Activated CD4-positive, alpha-beta memory T cell treated with anti-CD3 and anti-CD28 coated beads for 36 hours (primary cell): ENCODE measurements at regions not wholly inside any gene's neighbourhood (a gene's known extent, or its start where the extent isn't known, plus 50 kb on each side); places are given as distances from the start of the nearest gene placed in this dataset.

Source experiments
- CTCF ChIA-PET: fragments of 350-600 bp; sonication (Branson Sonifier 250); formaldehyde crosslinking; loops from one replicate; lab custom pipeline; 2021; ENCODE audit warnings: antibody characterized with exemption, inconsistent platforms; lab: Charles Lee
- POLR2A ChIA-PET: fragments of 350-600 bp; sonication (Branson Sonifier 250); formaldehyde crosslinking; loops from one replicate; lab custom pipeline; 2021; ENCODE audit warnings: antibody characterized with exemption; lab: Charles Lee
- DNase-seq: peaks from one replicate; pipeline ENCODE4 v3.0.0-alpha.2; 2020
- H3K27ac Mint-ChIP-seq: one replicate; pipeline ENCODE4 v1.8.0; 2021; ENCODE audit warnings: mixed read lengths
- H3K27me3 Mint-ChIP-seq: one replicate; pipeline ENCODE4 v1.8.0; 2021; ENCODE audit warnings: mixed read lengths
- H3K36me3 Mint-ChIP-seq: one replicate; pipeline ENCODE4 v1.8.0; 2021; ENCODE audit warnings: mixed read lengths
- H3K4me1 Mint-ChIP-seq: one replicate; pipeline ENCODE4 v1.8.0; 2021; ENCODE audit warnings: low read depth, mixed read lengths
- H3K4me3 Mint-ChIP-seq: one replicate; pipeline ENCODE4 v1.8.0; 2021; ENCODE audit warnings: mild to moderate bottlenecking, mixed read lengths
- H3K9me3 Mint-ChIP-seq: one replicate; pipeline ENCODE4 v1.8.0; 2021; ENCODE audit warnings: mixed read lengths
- intact Hi-C: fragments of 100-400 bp; cut with micrococcal nuclease; formaldehyde crosslinking; loops from one replicate; pipeline ENCODE4 v1.15.1; 2023

DNA sequence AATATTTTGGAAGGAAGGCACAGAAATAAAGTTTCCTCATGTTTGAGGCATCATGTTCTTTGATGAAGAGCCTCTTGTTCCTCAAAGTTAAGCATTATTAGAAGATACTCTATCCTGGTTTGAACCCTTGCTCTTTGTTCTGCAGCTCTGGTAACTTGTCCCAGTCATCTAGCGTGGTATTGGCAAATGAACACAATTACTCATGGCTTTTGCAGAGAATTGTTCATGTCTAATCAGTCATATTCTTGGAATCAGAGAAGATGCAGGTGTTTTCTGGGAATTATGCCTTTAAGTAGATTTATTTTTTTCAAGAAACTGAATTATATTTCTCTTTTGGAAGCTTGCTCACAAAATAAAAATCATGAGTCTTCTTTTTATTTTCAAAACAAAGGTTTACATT is 52.9 kb upstream of the HPGDS start:
- Mint-ChIP-seq H3K36me3 (no peaks in the 10 kb centered on the region), H3K9me3 (no peaks in the 10 kb centered on the region), H3K27ac (no peak overlapping the region), H3K27me3 (no peaks in the 10 kb centered on the region), H3K4me1 (no peaks in the 10 kb centered on the region), H3K4me3 (no peak overlapping the region)
- ChIA-PET POLR2A (no interaction called here), CTCF (interaction anchor here (1.1 to 1.4 kb wide), 3 partner anchors 12 to 53 kb away, joined by 3 to 13 read pairs (median 4); partner anchors contain the start of gene HPGDS)
- no peak for DNase-seq
- intact Hi-C loops: no loop called here

DNA sequence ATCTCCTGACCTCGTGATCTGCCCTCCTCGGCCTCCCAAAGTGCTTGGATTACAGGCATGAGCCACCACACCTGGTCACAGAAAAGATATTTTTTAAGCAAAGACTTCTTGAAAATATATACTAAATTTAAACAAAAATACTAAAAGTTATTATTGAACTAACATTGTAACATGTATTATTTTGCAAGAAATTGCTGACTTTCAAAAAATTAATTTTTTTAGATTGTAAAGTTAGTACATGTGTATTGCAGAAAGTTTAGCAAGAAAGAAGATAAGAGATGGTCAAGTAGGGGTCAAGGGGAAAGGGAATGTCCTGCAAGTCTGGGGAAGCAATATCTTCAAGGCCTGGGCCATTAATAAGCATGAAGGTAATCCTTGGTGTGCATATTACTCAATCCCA is 54.3 kb upstream of the HPGDS start:
- Mint-ChIP-seq H3K27ac (no peak overlapping the region), H3K36me3 (no peaks in the 10 kb centered on the region), H3K27me3 (no peaks in the 10 kb centered on the region), H3K4me3 (no peak overlapping the region), H3K9me3 (no peaks in the 10 kb centered on the region), H3K4me1 (no peaks in the 10 kb centered on the region)
- DNase-seq: no peak
- POLR2A ChIA-PET: no interaction called here
- CTCF ChIA-PET: interaction anchor here (0.7 to 1.2 kb wide), 2 partner anchors 10 to 94 kb away, joined by 3 read pairs; no protein-coding TSS in a partner anchor
- intact Hi-C loops: no loop called here

DNA sequence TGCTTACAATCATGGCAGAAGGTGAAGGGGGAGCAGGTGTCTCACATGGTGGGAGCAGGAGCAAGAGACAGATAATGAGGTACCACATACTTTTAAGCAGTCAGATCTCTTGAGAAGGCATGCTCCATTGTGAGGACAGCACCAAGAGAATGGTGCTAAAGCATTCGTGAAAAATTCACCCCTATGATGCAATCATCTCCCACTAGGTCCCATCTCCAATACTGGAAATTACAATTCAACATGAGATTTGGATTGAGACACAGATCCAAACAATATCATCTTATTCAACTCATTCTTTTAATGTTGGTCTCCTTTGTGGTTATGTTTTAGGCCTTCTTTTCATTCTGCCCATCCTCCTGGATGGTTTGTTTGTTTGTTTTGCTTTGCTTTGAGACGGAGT is 54.1 kb upstream of the PDLIM5 start:
- Mint-ChIP-seq H3K27me3 (no peaks in the 10 kb centered on the region), H3K9me3 (peaks cover 4% of the 10 kb centered on the region), H3K27ac (no peak overlapping the region), H3K4me3 (no peak overlapping the region), H3K36me3 (no peaks in the 10 kb centered on the region), H3K4me1 (no peaks in the 10 kb centered on the region)
- ChIA-PET POLR2A (no interaction called here), CTCF (interaction anchor here (1.2 kb wide), 1 partner anchor 9 kb away, joined by 3 read pairs; no protein-coding TSS in a partner anchor)
- no peak for DNase-seq
- intact Hi-C loops: no loop called here

GRCh38 chr4:94399277-94399676 is 52.5 kb upstream of the PDLIM5 start:
- POLR2A ChIA-PET: no interaction called here

DNA sequence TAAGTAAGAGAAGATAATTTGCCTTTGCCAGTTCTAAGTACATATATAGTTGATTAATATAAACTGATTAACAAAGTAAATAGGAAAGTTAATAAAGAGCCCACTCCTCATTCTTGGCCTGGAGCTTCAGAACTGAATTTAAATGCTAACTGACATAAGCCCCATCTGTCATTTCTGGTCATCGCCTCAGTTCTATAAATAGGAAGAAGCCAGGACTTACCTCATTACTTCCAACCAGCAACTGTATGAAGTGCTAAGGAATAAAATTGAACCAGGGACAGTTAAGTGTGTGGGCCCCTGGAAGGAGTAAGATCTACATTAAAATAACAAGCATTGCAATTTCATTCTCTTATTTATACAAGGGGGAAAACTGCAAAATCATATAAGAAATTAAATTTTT is 52.0 kb upstream of the PDLIM5 start:
- Mint-ChIP-seq H3K9me3 (peaks cover 4% of the 10 kb centered on the region), H3K4me3 (no peak overlapping the region), H3K27ac (no peak overlapping the region), H3K4me1 (no peaks in the 10 kb centered on the region), H3K27me3 (no peaks in the 10 kb centered on the region), H3K36me3 (no peaks in the 10 kb centered on the region)
- POLR2A ChIA-PET: no interaction called here
- intact Hi-C loops: loop anchor here (10.0 kb wide), 1 partner anchor 725 kb away; no protein-coding TSS in a partner anchor
- CTCF ChIA-PET: no interaction called here
- DNase-seq: no peak

More at GRCh38 chr4:94399277-94399676, 52.5 kb upstream of the PDLIM5 start:
- Mint-ChIP-seq H3K36me3 (no peaks in the 10 kb centered on the region), H3K27me3 (no peaks in the 10 kb centered on the region), H3K9me3 (peaks cover 4% of the 10 kb centered on the region), H3K4me1 (no peaks in the 10 kb centered on the region), H3K27ac (no peak overlapping the region), H3K4me3 (no peak overlapping the region)
- CTCF ChIA-PET: no interaction called here
- DNase-seq: no peak
- intact Hi-C loops: no loop called here

DNA sequence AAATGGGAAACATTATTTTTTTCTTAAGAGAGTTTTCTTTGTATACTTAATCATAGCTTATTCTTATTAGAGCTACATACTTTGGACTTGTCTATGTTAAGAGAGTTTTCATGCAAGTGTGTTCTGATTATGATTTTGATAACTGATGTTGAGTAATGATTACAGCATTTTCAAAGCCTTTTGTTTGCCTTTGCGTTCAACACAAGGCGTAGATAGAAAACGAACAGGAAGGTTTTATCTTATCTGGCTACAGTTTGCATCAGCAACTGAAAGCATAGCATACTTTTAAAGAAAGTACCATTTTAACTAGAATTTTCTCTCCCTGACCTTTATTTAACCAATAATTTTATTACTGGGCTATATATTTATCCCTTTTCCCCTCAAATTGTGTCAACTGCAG is 51.6 kb upstream of the PDLIM5 start:
- POLR2A ChIA-PET: no interaction called here
- DNase-seq: no peak

More for the DNA sequence above, 51.6 kb upstream of the PDLIM5 start:
- H3K27me3 Mint-ChIP-seq: no peaks in the 10 kb centered on the region
- intact Hi-C loops: loop anchor here (10.0 kb wide), 1 partner anchor 725 kb away; no protein-coding TSS in a partner anchor
- no peak overlapping the region for H3K27ac Mint-ChIP-seq
- peaks cover 4% of the 10 kb centered on the region for H3K9me3 Mint-ChIP-seq
- H3K4me3 Mint-ChIP-seq: no peak overlapping the region
- no peaks in the 10 kb centered on the region for H3K36me3 Mint-ChIP-seq
- H3K4me1 Mint-ChIP-seq: no peaks in the 10 kb centered on the region
- CTCF ChIA-PET: no interaction called here
